BJ (cell line): ENCODE measurements at regions not wholly inside any gene's neighbourhood (a gene's known extent, or its start where the extent isn't known, plus 50 kb on each side); places are given as distances from the start of the nearest gene placed in this dataset.

Experiments used
- CTCF ChIA-PET: fragments of 350-600 bp; formaldehyde crosslinking; extraction: SDS; loops from one replicate; lab custom pipeline; 2021; ENCODE audit warnings: antibody characterized with exemption, inconsistent platforms; lab: Yijun Ruan, JAX
- POLR2A ChIA-PET: fragments of 300-600 bp; sonication (Branson Sonifier 250); formaldehyde crosslinking; extraction: SDS; loops from one replicate; lab custom pipeline; 2021; ENCODE audit warnings: antibody characterized with exemption; lab: Charles Lee
- DNase-seq: peaks from one replicate; pipeline ENCODE4 v3.0.0-alpha.2; 2011; ENCODE audit warnings: low read depth
- H3K27me3 ChIP-seq: 2 replicates; pipeline ENCODE4 v1.6.0; 2011; ENCODE audit warnings: low read length; ENCODE audit not compliant: control insufficient read depth, insufficient read depth
- H3K36me3 ChIP-seq: 2 replicates; pipeline ENCODE4 v1.5.1; 2011; ENCODE audit warnings: low read length; ENCODE audit not compliant: control insufficient read depth, insufficient read depth
- H3K4me3 ChIP-seq: 2 replicates; pipeline ENCODE4 v1.5.1; 2011; ENCODE audit warnings: low read depth, mild to moderate bottlenecking, control low read depth, low read length
- CTCF ChIP-seq: IDR thresholded peaks from 2 replicates; pipeline ENCODE4 v1.5.1; 2011; ENCODE audit warnings: low read depth, mild to moderate bottlenecking, control low read depth, inconsistent platforms, low read length, moderate library complexity; ENCODE audit not compliant: insufficient read depth

- POLR2A ChIA-PET: no interaction called here
- no peaks in the 10 kb centered on the region for H3K27me3 ChIP-seq
- DNase-seq: no peak
- H3K36me3 ChIP-seq: no peaks in the 10 kb centered on the region
- CTCF ChIA-PET: interaction anchor here (0.5 to 2.3 kb wide), 4 partner anchors 11 to 290 kb away, joined by 3 to 14 read pairs (median 9); no protein-coding TSS in a partner anchor
- no peak overlapping the region for H3K4me3 ChIP-seq
- TF ChIP-seq CTCF: no peak
Measured at GRCh38 chr1:39109644-39110043, 83.5 kb downstream of the NDUFS5 start.

DNA sequence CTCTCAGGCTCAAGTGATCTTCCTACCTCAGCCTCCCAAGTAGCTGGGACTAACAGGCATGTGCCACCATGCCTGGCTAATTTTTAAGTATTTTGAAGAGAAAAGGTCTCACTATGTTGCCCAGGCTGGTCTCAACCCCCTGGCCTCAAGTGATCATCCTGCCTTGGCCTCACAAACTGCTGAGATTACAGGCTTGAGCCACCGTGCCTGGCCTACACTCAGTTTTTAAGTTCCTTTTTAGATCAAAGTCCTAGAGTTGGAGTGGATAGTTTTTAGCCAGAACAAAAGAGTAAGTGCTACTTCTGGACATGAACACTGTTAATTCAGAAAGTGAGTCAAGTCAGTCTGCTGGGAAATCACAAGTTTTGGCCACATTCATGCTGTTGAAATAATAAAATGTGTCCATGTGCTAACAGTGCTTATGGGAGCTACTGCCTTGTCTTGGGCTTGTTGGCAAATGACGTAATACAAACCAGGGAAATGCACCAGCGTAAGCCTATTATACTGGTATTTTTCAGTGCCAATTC, 84.2 kb downstream of the NDUFS5 start:
- Histone ChIP-seq H3K36me3 (no peaks in the 10 kb centered on the region), H3K4me3 (no peak overlapping the region), H3K27me3 (no peaks in the 10 kb centered on the region)
- TF ChIP-seq CTCF: no peak
- POLR2A ChIA-PET: interaction anchor here (1.1 kb wide), 1 partner anchor 94 kb away, joined by 4 read pairs; the partner anchor contains the start of gene MACF1
- peak; percentile 65 for DNase-seq
- CTCF ChIA-PET: interaction anchor here (0.7 to 2.3 kb wide), 8 partner anchors 8 to 147 kb away, joined by 3 to 14 read pairs (median 4); no protein-coding TSS in a partner anchor

DNA sequence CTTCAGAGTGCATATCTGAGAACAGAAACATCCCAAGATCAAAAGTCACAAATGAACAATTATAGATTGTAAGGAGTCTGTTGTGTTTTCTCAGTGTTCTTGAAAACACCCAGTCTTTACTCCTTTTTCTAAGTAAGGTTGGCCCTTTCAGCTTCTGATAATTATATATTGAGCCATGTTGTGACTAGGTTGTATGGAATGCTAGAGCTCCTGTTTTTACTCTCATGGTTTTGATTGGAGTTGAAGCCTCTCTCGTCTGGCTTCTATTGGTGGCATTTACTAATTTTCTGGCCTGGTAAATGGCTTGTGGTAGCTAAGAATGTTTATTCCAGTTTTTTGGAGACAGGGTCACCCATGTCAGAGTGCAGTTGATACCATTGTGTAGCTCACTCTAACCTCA, 84.7 kb downstream of the NDUFS5 start:
- Histone ChIP-seq H3K27me3 (no peaks in the 10 kb centered on the region), H3K36me3 (no peaks in the 10 kb centered on the region), H3K4me3 (no peak overlapping the region)
- no peak for TF ChIP-seq CTCF
- no peak for DNase-seq
- CTCF ChIA-PET: interaction anchor here (0.7 to 2.3 kb wide), 9 partner anchors 8 to 147 kb away, joined by 3 to 14 read pairs (median 3); no protein-coding TSS in a partner anchor
- POLR2A ChIA-PET: interaction anchor here (0.5 to 1.1 kb wide), 2 partner anchors 80 to 94 kb away, joined by 4 to 14 read pairs; partner anchors contain the start of gene MACF1

- CTCF ChIA-PET: interaction anchor here (1.5 kb wide), 1 partner anchor 79 kb away, joined by 7 read pairs; no protein-coding TSS in a partner anchor
- no peak for DNase-seq
- Histone ChIP-seq H3K36me3 (no peaks in the 10 kb centered on the region), H3K27me3 (no peaks in the 10 kb centered on the region), H3K4me3 (no peak overlapping the region)
- TF ChIP-seq CTCF: no peak
- POLR2A ChIA-PET: no interaction called here
Measured at GRCh38 chr1:39113109-39113743, 87.1 kb downstream of the NDUFS5 start.
